ENCODE measurements at regions not wholly inside any gene's neighbourhood (a gene's known extent, or its start where the extent isn't known, plus 50 kb on each side); places are given as distances from the start of the nearest gene placed in this dataset.

- TF ChIP-seq NFYB (CRISPR knock-in tag; conservative IDR thresholded peaks at IDR 0.05; ENCODE audit: low read depth), result no peak
- TF ChIP-seq ZSCAN18 (CRISPR knock-in tag; IDR thresholded peaks at IDR 0.05), result no peak
- TF ChIP-seq ATF2 (CRISPR knock-in tag; IDR thresholded peaks at IDR 0.05; ENCODE audit: borderline replicate concordance, low read depth), result no peak
- TF ChIP-seq JUN (CRISPR knock-in tag; IDR thresholded peaks at IDR 0.05), result no peak
- no peak for TF ChIP-seq CTCF (IDR thresholded peaks at IDR 0.05)
- TF ChIP-seq NR3C1 (CRISPR knock-in tag; conservative IDR thresholded peaks at IDR 0.05; ENCODE audit: low read depth), result no peak
- no peak for TF ChIP-seq TEAD1 (CRISPR knock-in tag; IDR thresholded peaks at IDR 0.05)
- TF ChIP-seq MAX (CRISPR knock-in tag; IDR thresholded peaks at IDR 0.05), result no peak
- no peak for TF ChIP-seq KAT7 (CRISPR knock-in tag; IDR thresholded peaks at IDR 0.05; ENCODE audit: borderline replicate concordance)
- no peak for TF ChIP-seq ZBTB21 (CRISPR knock-in tag; IDR thresholded peaks at IDR 0.05; ENCODE audit: borderline replicate concordance)
- TF ChIP-seq SMAD4 (CRISPR knock-in tag; IDR thresholded peaks at IDR 0.05), result no peak
- TF ChIP-seq TEAD4 (CRISPR knock-in tag; IDR thresholded peaks at IDR 0.05), result no peak
- TF ChIP-seq HMGXB4 (CRISPR knock-in tag; IDR thresholded peaks at IDR 0.05), result no peak
- no peak for TF ChIP-seq USF2 (CRISPR knock-in tag; IDR thresholded peaks at IDR 0.05)
Observed at GRCh38 chr6:144823131-144823530, 538.0 kb downstream of the UTRN start.

All from WTC11 (cell line).